ENCODE measurements at regions not wholly inside any gene's neighbourhood (a gene's known extent, or its start where the extent isn't known, plus 50 kb on each side); places are given as distances from the start of the nearest gene placed in this dataset.

GRCh38 chr1:43009274-43009673 lies 50.6 kb upstream of the SLC2A1 start:
- Histone ChIP-seq H3K9ac (ENCODE audit: low read depth in 1 of 2, low read length in 2 of 2) (no peak overlapping the region), H3K36me3 (ENCODE audit: control insufficient read depth in 2 of 2, insufficient read depth in 2 of 2, low read length in 2 of 2) (no peaks in the 10 kb centered on the region), H3K9me3 (ENCODE audit: control insufficient read depth in 2 of 2, low read length in 2 of 2) (no peaks in the 10 kb centered on the region), H3K4me3 (ENCODE audit: low read length in 2 of 2) (no peak overlapping the region), H3K27ac (ENCODE audit: low read depth in 2 of 2, low read length in 2 of 2) (no peak overlapping the region), H3K27me3 (ENCODE audit: control insufficient read depth in 2 of 2, insufficient read depth in 2 of 2, low read length in 2 of 2) (peaks cover 0 to 7% of the 10 kb centered on the region in 2 donors), H3K4me1 (ENCODE audit: control insufficient read depth in 2 of 2, insufficient read depth in 2 of 2, low read length in 2 of 2) (no peaks in the 10 kb centered on the region)

- no peak overlapping the region for H3K9ac ChIP-seq (ENCODE audit: low read depth in 1 of 2, low read length in 2 of 2)
- H3K27ac ChIP-seq (ENCODE audit: low read depth in 2 of 2, low read length in 2 of 2), result no peak overlapping the region
- H3K9me3 ChIP-seq (ENCODE audit: control insufficient read depth in 2 of 2, low read length in 2 of 2), result no peaks in the 10 kb centered on the region
- no peak overlapping the region for H3K4me3 ChIP-seq (ENCODE audit: low read length in 2 of 2)
- no peaks in the 10 kb centered on the region for H3K36me3 ChIP-seq (ENCODE audit: control insufficient read depth in 2 of 2, insufficient read depth in 2 of 2, low read length in 2 of 2)
- peaks cover 0 to 7% of the 10 kb centered on the region in 2 donors for H3K27me3 ChIP-seq (ENCODE audit: control insufficient read depth in 2 of 2, insufficient read depth in 2 of 2, low read length in 2 of 2)
- no peaks in the 10 kb centered on the region for H3K4me1 ChIP-seq (ENCODE audit: control insufficient read depth in 2 of 2, insufficient read depth in 2 of 2, low read length in 2 of 2)
Observed at GRCh38 chr1:43008115-43009060, 49.7 kb upstream of the SLC2A1 start.

Data from mucosa of rectum (tissue), 2 donors.